Limb (tissue), 2 donors: ENCODE measurements at regions not wholly inside any gene's neighbourhood (a gene's known extent, or its start where the extent isn't known, plus 50 kb on each side); places are given as distances from the start of the nearest gene placed in this dataset.
A peak's percentile ranks its signal among the peaks of the same experiment; 100 is the strongest.

Source experiments
- DNase-seq, 2 donors: peaks; one replicate each; pipeline ENCODE4 v3.0.0-alpha.2; 2016; ENCODE audit errors: extremely low spot score in 2 of 2

- no peak for DNase-seq
These were observed 392.8 kb upstream of the CNR1 start for GRCh38 chr6:88558981-88559380.

- no peak for DNase-seq
These were observed 390.5 kb upstream of the CNR1 start for GRCh38 chr6:88556663-88557062.

- no peak for DNase-seq
These were observed 382.9 kb upstream of the CNR1 start for GRCh38 chr6:88548891-88549505.

- DNase-seq = no peak
These were observed 381.6 kb upstream of the CNR1 start for GRCh38 chr6:88547768-88548167.

DNA sequence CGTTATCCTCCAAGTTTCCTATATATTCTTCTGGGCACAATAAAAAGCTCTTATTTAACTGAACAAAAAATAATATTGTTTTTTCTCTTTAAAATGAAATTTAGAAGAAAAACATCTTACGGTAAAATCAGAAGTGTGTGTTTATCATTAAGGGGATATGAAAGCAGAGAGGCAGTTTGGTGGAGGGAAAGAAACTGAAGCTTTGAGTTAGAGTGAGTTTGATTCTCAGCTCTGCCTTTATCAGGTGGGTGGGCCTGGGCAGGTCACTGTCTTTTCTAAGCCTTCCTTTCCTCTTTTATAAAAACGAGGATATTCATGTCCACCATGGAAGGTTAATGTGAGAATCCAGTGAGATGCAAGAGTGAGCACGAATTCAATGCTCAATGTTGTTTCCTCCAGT, 379.8 kb upstream of the CNR1 start:
- DNase-seq = no peak

GRCh38 chr6:88544986-88545612, 379.0 kb upstream of the CNR1 start:
- DNase-seq = no peak

DNA sequence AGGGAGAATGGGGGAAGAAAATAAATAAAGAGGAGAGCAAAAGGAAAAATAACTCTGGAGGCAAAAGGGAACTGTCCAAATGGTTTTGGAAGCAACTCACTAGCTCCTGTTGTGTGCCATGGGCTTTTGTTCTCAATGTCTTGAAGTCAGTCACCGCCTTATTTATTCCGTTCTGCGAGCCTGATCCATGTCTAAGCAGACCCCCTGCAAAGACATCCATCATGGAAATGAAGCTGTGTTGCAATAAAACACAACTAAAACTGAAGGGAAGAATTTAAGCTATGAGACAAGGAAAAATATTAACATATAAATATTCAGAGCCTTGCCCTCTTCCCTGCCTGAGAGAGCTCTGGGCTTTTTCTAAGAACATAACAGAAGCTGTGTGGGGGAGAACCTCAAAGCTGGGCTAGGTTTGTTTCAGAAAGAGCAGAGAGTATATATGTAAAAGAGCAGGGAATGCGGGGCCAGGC, 373.2 kb upstream of the CNR1 start:
- no peak for DNase-seq

GRCh38 chr6:88538840-88539239, 372.7 kb upstream of the CNR1 start:
- no peak for DNase-seq

GRCh38 chr6:88538130-88538706, 372.1 kb upstream of the CNR1 start:
- DNase-seq = peak; percentile 11 to 48

DNA sequence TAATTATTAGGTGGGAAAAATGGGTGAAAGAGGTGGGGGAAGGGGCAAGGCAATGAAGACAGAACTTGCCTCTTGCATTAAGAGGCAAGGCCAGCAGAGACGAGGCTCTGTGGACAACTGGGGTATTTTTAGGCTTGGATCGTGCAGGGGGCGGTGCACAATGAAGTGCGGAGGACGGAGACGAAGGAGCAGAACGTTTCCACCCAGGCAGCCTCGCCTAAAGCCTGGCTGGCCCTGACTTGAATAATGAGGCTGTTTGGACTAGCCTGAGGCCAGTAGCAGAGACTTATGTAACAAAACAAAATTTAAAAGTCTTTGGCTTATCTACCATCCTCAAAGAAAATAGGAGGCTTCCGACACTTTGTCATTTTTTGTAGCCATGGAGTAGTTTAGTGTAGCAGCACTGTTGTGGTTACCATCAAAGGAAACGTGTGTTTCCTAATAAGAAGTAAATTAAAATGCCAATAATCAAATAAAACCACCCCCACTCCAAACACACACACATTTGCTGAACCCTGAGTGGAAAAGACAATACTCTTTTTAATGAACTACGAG, 370.0 kb upstream of the CNR1 start:
- no peak for DNase-seq

- DNase-seq = no peak
These were observed 369.2 kb upstream of the CNR1 start for GRCh38 chr6:88535306-88535705.

- no peak for DNase-seq
These were observed 366.2 kb upstream of the CNR1 start for GRCh38 chr6:88532241-88532860.

GRCh38 chr6:88529726-88530125, 363.6 kb upstream of the CNR1 start:
- DNase-seq = no peak

- no peak for DNase-seq
These were observed 354.3 kb upstream of the CNR1 start for GRCh38 chr6:88520445-88520844.

DNA sequence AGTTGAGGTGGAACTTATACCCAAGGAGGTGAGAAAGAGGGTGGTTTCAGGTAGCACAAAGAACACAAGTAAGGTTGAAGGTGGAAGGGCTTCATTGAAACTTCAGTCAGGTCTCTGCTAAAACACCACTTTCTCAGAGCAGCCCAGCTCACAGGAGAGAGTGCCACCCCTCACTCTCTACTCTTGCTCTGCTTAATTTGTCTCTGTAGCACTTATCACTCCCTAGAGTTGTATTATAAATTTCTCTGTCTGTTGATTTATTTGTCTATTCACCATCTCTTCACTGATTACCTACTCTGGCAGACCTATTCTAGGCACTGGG, 353.8 kb upstream of the CNR1 start:
- DNase-seq = no peak

DNA sequence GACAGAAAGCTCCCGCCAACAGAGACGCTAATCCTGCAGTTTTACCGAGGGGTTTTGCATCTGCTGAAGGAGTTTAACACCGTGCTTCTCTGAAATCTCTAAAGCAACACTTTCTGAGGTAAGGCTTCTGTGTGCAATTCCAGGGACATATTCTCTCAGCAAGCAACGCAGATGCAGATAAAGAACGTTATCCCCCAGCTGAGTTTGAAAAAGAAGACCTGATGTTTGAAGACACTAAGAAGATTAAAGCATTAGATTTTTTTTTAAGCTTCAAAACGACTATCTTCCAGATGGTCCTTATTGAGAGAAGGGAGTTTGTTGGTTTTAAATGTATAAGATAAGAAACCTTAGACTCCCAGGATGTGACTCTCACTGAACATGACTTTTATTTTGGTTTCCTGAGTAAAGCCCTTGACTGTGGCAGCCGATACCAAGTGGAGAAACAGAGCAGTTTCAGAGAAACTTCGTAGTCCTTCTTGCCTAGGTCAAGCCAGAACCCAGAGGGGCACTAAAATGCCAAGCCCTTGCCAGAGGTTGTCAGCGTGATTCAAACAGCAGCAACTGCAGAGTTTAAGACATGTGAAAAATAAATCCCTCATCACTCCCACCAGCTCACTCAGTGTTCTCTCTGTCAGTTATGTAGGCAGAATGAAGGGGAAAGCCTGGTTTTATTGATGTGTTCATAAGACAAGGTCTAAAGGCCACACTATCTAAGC, 353.3 kb upstream of the CNR1 start:
- DNase-seq = no peak

DNA sequence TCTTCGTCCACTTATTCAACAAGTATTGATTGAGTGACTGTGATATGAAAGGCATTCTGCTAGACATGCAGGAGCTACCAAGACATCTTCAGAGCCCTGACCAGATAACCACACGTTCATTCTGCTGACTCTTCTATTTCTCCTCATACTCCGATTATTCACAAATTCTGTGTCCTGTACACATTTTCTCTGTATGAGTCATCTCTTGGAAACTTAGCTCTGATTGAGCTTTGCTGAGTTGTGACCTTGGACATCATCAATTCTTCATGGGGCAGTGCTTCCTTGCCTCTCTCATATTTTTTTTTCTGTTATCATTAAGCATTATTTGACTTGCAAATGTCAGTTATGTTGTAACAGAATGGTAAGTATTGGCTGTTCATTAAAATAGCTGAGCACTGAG, 351.6 kb upstream of the CNR1 start:
- no peak for DNase-seq

- no peak for DNase-seq
These were observed 347.8 kb upstream of the CNR1 start for GRCh38 chr6:88513920-88514319.

DNA sequence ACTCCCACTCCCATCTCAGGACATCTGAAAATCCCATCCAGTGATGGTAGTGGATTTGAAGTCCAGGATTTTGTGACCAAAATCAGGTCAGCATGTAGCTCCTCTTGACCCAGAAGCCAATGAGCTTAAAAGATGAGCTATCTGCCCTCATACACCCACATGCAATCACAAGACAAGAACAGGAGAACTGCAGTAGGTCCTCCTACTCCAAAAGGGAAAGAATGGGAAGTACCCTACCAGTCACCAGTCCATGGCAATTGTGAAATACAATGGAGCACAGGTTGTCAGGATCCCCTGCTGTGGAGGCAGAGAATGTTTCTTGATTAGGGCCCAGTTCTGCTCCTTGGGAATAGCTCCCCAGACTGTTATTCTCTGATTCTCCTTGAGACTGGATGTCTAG, 347.3 kb upstream of the CNR1 start:
- no peak for DNase-seq

DNA sequence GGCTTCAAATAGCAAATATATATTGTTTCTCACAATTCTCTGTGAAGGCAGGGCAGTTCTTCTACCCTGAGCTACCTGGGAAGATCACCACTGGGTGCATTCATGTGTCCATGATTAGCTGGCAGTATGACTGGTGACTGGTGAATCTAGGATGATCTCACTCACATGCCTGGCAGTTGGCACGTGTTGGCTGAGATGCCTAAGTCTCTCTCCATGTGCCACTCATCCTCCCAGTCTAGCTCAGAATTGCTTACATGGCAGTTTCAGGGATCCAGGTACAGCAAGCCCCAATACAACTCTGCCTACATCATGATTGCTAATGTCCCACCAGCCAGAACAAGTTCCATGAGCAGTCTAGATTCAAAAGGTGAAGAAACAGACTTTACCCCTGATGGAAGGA, 346.8 kb upstream of the CNR1 start:
- no peak for DNase-seq

DNA sequence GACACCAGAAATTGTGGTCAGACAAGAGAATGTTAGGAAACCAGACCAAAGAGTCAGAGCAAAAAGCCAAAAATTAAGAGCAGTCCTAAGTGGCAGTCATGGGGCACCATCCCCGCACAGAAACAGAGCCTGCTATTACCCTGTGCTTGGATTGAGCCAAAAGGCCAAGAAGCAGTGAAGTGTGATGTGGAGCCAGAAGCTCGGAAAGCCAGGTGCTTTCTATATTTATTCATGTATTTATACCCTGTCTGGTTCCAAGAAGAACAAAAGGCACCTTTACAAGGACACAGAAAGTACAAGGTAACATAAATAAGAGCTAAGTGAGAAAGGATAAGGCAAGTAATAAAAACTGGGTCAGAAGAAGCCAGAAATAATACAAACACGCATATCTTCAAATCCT, 336.2 kb upstream of the CNR1 start:
- no peak for DNase-seq
